WTC11 (cell line): ENCODE measurements at regions not wholly inside any gene's neighbourhood (a gene's known extent, or its start where the extent isn't known, plus 50 kb on each side); places are given as distances from the start of the nearest gene placed in this dataset.

Experiments
- ATF3 ChIP-seq: sonication (generic); formaldehyde crosslinking; conservative IDR thresholded peaks from 2 replicates; pipeline ENCODE4 v1.8.1; 2022; ENCODE audit warnings: mild to moderate bottlenecking, missing genetic modification reagents
- CDX4 ChIP-seq: fragments of 250-450 bp; sonication (Bioruptor Pico); IDR thresholded peaks from 2 replicates; pipeline ENCODE4 v1.9.0; 2021; ENCODE audit warnings: moderate library complexity, mild to moderate bottlenecking, inconsistent platforms, borderline replicate concordance
- CREB1 ChIP-seq: sonication (generic); formaldehyde crosslinking; IDR thresholded peaks from 2 replicates; pipeline ENCODE4 v1.8.0; 2023; ENCODE audit warnings: mild to moderate bottlenecking, missing genetic modification reagents
- CTCF ChIP-seq: fragments of 200-600 bp; IDR thresholded peaks from 2 replicates; pipeline ENCODE4 v1.8.0; 2022; ENCODE audit warnings: antibody characterized with exemption
- FOXK1 ChIP-seq: sonication (generic); formaldehyde crosslinking; IDR thresholded peaks from 2 replicates; pipeline ENCODE4 v1.8.0; 2022; ENCODE audit warnings: mild to moderate bottlenecking, moderate library complexity, missing genetic modification reagents
- GTF2I ChIP-seq: fragments of 250-450 bp; sonication (Bioruptor Pico); conservative IDR thresholded peaks from 2 replicates; pipeline ENCODE4 v1.4.0; 2021; ENCODE audit warnings: mild to moderate bottlenecking
- SOX15 ChIP-seq: fragments of 250-450 bp; sonication (Bioruptor Pico); IDR thresholded peaks from 2 replicates; pipeline ENCODE4 v1.9.0; 2021; ENCODE audit warnings: mild to moderate bottlenecking
- SP1 ChIP-seq: sonication (generic); formaldehyde crosslinking; conservative IDR thresholded peaks from 2 replicates; pipeline ENCODE4 v1.8.1; 2022; ENCODE audit warnings: missing genetic modification reagents
- TEAD4 ChIP-seq: sonication (generic); formaldehyde crosslinking; IDR thresholded peaks from 2 replicates; pipeline ENCODE4 v1.8.0; 2022; ENCODE audit warnings: mild to moderate bottlenecking, missing genetic modification reagents
- ZNF423 ChIP-seq: fragments of 250-450 bp; sonication (Bioruptor Pico); IDR thresholded peaks from 2 replicates; pipeline ENCODE4 v2.1.2; 2022; ENCODE audit warnings: mild to moderate bottlenecking, moderate library complexity

GRCh38 chr6:4533576-4533975 is 242.6 kb upstream of the CDYL start:
- TF ChIP-seq SOX15 (CRISPR knock-in tag) (no peak), ZNF423 (CRISPR knock-in tag) (no peak), FOXK1 (CRISPR knock-in tag) (no peak), SP1 (CRISPR knock-in tag) (no peak), CTCF (no peak), GTF2I (CRISPR knock-in tag) (no peak), ATF3 (CRISPR knock-in tag) (no peak), TEAD4 (CRISPR knock-in tag) (no peak), CREB1 (CRISPR knock-in tag) (no peak), CDX4 (CRISPR knock-in tag) (no peak)
